D721Med (cell line): ENCODE measurements at regions not wholly inside any gene's neighbourhood (a gene's known extent, or its start where the extent isn't known, plus 50 kb on each side); places are given as distances from the start of the nearest gene placed in this dataset.

Source experiments
- DNase-seq: peaks from one replicate; pipeline ENCODE4 v3.0.0; 2011; ENCODE audit warnings: low spot score; ENCODE audit not compliant: insufficient read length
- FAIRE-seq: peaks from 2 replicates; lab custom pipeline; 2011; peaks lifted over from hg19 to GRCh38; lab: Jason Lieb, UNC
- CTCF ChIP-seq: IDR thresholded peaks from 2 replicates; pipeline ENCODE4 v1.5.1; 2012; ENCODE audit warnings: mild to moderate bottlenecking, control low read depth; ENCODE audit not compliant: insufficient read depth; ENCODE audit errors: missing control alignments

DNA sequence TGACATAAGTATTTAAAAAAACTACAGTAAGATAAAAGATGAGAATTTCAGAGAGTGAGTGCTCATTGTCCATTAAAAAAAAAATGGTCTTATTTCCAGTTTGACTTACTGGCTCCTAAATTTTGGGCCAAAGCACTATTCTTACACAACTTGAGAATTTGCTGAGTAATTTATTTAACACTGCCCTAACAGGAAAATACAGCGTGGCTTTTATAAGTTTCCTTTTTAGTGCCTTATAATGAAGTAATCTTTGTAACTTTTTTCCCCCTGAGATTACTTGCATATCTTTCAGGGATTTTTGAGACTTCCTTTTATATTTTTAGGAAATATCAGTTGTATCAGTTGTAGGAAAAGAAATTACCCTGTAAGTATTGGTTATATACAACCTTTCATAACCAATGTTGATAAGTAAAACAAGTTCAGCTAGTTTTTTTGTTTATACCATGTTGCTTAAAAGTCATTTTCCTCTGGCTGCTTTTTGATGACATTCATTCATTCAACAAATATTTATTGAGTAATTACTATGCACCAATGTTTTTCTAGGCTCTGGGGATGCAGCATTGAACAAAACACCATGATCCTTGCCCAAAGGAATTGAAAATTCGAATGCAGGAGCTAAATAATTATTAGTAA lies 106.4 kb upstream of the SGK1 start:
- DNase-seq (no peak), FAIRE-seq (no peak)

DNA sequence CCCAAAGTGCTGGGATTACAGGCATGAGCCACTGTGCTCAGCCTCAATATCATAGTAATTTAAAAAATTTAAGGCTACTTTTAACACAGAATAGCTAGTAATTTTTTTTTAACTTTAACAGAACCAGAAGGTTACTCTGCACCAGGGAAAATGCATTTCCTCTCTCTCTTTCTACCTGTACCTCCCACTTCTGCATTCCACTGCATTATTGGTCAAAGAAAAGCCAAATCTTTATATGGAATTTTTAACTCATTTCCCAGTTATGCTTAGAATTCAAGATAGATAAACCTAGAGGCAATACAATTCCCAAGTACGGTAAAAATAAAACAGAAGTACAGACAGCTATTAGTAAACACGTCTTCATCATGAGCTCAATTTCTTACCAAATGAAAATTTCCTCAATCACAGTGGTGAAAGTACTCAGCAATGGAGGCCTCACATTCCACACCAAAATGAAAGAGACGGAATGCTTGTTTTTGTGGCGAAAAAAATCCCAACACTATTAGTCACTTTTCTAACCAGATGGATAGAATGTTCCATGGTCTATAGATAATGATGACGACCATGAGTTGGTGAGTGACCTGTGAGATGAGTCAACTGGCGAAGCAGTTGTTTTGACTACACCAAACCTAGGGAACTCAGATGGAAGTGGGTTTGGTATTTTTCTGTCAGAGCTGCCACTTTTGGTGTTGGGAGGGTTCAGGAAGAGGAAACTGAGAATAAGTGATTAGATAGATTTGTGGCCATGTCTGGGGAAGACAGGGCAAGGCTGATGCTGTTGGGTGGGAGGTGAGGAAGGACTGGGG lies 104.7 kb upstream of the SGK1 start:
- TF ChIP-seq CTCF: no peak
- FAIRE-seq (no peak), DNase-seq (no peak)

More for the DNA sequence above, 106.4 kb upstream of the SGK1 start:
- TF ChIP-seq CTCF: no peak

- FAIRE-seq: no peak
- TF ChIP-seq CTCF: no peak
These were observed 103.6 kb upstream of the SGK1 start for GRCh38 chr6:134421501-134421900.

GRCh38 chr6:134420614-134421181 lies 102.8 kb upstream of the SGK1 start:
- no peak for TF ChIP-seq CTCF
- no peak for FAIRE-seq

More at GRCh38 chr6:134421501-134421900, 103.6 kb upstream of the SGK1 start:
- DNase-seq: no peak

GRCh38 chr6:134419716-134420115 lies 101.8 kb upstream of the SGK1 start:
- DNase-seq (no peak), FAIRE-seq (no peak)
- no peak for TF ChIP-seq CTCF

More at GRCh38 chr6:134420614-134421181, 102.8 kb upstream of the SGK1 start:
- no peak for DNase-seq

DNA sequence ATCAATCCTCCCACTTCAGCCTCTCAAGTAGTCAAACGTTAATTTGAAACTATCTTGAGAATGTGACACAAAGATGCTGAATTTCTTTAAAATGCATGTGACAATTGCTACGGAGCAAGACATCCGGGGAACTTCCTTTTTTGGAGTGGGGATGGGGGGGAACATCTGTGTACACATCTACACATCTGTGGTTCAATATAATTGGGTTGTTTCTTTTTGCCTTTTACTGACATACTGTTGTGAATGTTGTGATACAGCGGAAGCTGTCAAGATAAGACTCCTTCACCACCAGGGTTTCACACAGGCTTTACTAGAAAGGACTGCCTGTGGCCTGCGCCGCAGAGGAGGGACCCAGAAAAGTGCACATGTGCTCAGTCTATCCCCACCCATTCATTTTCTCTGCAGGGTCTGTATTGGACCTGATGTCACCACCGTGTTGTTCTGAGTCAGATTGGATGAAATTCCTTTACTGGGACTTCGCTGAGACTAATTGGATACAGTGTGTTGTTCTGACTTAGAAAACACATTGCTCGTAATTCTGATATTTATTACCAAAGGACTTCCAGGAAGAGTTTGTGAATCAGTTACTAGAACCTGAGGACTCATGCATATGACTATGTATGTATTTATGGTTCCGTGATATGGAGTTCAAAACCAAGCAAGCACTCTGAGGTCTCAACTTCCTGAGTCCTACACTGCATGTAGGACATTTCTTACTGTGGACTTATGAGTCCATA lies 98.7 kb upstream of the SGK1 start:
- FAIRE-seq: no peak
- no peak for TF ChIP-seq CTCF
- no peak for DNase-seq
